ENCODE measurements at regions not wholly inside any gene's neighbourhood (a gene's known extent, or its start where the extent isn't known, plus 50 kb on each side); places are given as distances from the start of the nearest gene placed in this dataset.

DNA sequence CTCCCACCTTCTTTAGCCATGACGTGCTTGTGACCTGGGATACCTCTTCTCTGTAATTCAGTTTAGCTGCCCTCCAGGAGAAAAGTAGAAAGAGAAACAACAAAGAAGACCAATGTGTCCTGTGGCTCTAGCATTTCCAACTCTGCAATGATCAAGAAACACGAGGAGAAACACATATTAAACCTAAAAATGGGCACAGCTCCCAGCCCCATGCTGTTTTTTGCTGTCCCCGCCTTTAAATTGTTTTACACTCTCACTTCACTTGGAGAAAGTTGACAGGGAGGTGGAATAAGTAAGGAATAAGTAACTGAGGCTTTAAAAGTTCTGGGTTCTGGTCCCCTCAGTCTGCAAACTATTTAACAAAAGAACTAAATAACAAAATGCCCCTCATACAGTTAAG, 390.6 kb downstream of the TNS1 start (continued):
- TF ChIP-seq, protein P1, sequence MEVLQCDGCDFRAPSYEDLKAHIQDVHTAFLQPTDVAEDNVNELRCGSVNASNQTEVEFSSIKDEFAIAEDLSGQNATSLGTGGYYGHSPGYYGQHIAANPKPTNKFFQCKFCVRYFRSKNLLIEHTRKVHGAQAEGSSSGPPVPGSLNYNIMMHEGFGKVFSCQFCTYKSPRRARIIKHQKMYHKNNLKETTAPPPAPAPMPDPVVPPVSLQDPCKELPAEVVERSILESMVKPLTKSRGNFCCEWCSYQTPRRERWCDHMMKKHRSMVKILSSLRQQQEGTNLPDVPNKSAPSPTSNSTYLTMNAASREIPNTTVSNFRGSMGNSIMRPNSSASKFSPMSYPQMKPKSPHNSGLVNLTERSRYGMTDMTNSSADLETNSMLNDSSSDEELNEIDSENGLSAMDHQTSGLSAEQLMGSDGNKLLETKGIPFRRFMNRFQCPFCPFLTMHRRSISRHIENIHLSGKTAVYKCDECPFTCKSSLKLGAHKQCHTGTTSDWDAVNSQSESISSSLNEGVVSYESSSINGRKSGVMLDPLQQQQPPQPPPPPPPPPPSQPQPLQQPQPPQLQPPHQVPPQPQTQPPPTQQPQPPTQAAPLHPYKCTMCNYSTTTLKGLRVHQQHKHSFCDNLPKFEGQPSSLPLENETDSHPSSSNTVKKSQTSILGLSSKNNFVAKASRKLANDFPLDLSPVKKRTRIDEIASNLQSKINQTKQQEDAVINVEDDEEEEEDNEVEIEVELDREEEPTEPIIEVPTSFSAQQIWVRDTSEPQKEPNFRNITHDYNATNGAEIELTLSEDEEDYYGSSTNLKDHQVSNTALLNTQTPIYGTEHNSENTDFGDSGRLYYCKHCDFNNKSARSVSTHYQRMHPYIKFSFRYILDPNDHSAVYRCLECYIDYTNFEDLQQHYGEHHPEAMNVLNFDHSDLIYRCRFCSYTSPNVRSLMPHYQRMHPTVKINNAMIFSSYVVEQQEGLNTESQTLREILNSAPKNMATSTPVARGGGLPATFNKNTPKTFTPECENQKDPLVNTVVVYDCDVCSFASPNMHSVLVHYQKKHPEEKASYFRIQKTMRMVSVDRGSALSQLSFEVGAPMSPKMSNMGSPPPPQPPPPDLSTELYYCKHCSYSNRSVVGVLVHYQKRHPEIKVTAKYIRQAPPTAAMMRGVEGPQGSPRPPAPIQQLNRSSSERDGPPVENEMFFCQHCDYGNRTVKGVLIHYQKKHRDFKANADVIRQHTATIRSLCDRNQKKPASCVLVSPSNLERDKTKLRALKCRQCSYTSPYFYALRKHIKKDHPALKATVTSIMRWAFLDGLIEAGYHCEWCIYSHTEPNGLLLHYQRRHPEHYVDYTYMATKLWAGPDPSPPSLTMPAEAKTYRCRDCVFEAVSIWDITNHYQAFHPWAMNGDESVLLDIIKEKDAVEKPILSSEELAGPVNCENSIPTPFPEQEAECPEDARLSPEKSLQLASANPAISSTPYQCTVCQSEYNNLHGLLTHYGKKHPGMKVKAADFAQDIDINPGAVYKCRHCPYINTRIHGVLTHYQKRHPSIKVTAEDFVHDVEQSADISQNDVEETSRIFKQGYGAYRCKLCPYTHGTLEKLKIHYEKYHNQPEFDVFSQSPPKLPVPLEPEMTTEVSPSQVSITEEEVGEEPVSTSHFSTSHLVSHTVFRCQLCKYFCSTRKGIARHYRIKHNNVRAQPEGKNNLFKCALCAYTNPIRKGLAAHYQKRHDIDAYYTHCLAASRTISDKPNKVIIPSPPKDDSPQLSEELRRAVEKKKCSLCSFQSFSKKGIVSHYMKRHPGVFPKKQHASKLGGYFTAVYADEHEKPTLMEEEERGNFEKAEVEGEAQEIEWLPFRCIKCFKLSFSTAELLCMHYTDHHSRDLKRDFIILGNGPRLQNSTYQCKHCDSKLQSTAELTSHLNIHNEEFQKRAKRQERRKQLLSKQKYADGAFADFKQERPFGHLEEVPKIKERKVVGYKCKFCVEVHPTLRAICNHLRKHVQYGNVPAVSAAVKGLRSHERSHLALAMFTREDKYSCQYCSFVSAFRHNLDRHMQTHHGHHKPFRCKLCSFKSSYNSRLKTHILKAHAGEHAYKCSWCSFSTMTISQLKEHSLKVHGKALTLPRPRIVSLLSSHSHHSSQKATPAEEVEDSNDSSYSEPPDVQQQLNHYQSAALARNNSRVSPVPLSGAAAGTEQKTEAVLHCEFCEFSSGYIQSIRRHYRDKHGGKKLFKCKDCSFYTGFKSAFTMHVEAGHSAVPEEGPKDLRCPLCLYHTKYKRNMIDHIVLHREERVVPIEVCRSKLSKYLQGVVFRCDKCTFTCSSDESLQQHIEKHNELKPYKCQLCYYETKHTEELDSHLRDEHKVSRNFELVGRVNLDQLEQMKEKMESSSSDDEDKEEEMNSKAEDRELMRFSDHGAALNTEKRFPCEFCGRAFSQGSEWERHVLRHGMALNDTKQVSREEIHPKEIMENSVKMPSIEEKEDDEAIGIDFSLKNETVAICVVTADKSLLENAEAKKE (CRISPR knock-in tag; IDR thresholded peaks at IDR 0.05), result no peak

DNA sequence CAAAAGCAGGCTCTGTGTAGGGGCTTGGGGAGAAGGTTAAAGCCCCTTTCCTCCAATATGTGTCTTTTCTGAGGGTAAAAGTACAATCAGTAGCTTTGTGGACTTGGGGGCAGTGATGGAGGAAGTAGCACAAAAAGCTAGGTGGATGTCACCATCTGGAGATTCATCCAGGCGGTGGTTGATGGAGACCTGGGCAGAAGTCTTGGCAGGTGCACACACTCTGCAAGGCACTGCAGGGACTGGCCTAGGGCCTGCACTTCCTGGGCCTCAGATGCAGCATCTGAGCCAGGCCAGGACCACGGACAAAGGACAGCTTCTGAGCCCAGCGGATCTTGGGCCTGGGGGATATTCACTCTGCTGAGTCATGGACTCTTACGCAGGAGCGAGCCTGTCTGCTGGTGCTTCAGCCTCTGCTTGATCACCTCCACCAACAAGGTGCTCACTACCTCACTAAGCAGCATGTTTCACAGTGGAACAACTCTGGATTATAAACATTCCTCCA, 391.1 kb downstream of the TNS1 start:
- no peaks in the 10 kb centered on the region for H3K79me2 ChIP-seq (replicated peaks; ENCODE audit: insufficient read depth)
- no peaks in the 10 kb centered on the region for H3K4me1 ChIP-seq (ENCODE audit: insufficient read depth)
- no peak overlapping the region for H2AFZ ChIP-seq
- no peak for DNase-seq (ENCODE audit: low spot score)
- H3K36me3 ChIP-seq (ENCODE audit: insufficient read depth), result no peaks in the 10 kb centered on the region
- no peak overlapping the region for H3K27ac Mint-ChIP-seq
- H3K4me3 ChIP-seq, result no peak overlapping the region
- no peaks in the 10 kb centered on the region for H3K36me3 Mint-ChIP-seq (ENCODE audit: low read depth)
- no peak overlapping the region for H3K27ac ChIP-seq (ENCODE audit: low read depth)
- H3K27me3 ChIP-seq (ENCODE audit: insufficient read depth), result no peaks in the 10 kb centered on the region
- H3K4me2 ChIP-seq, result no peak overlapping the region
- no peaks in the 10 kb centered on the region for H3K9me3 Mint-ChIP-seq
- no peak overlapping the region for H3K4me3 Mint-ChIP-seq
- peak; percentile 45; the same call in 2 of the 3 replicates for ATAC-seq
- no peaks in the 10 kb centered on the region; the same call in 1 of the 2 replicates for H3K9me2 ChIP-seq (ENCODE audit: insufficient read depth)
- TF ChIP-seq, protein P2, sequence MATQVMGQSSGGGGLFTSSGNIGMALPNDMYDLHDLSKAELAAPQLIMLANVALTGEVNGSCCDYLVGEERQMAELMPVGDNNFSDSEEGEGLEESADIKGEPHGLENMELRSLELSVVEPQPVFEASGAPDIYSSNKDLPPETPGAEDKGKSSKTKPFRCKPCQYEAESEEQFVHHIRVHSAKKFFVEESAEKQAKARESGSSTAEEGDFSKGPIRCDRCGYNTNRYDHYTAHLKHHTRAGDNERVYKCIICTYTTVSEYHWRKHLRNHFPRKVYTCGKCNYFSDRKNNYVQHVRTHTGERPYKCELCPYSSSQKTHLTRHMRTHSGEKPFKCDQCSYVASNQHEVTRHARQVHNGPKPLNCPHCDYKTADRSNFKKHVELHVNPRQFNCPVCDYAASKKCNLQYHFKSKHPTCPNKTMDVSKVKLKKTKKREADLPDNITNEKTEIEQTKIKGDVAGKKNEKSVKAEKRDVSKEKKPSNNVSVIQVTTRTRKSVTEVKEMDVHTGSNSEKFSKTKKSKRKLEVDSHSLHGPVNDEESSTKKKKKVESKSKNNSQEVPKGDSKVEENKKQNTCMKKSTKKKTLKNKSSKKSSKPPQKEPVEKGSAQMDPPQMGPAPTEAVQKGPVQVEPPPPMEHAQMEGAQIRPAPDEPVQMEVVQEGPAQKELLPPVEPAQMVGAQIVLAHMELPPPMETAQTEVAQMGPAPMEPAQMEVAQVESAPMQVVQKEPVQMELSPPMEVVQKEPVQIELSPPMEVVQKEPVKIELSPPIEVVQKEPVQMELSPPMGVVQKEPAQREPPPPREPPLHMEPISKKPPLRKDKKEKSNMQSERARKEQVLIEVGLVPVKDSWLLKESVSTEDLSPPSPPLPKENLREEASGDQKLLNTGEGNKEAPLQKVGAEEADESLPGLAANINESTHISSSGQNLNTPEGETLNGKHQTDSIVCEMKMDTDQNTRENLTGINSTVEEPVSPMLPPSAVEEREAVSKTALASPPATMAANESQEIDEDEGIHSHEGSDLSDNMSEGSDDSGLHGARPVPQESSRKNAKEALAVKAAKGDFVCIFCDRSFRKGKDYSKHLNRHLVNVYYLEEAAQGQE (IDR thresholded peaks at IDR 0.05; ENCODE audit: unreplicated experiment), result peak; percentile 37
- TF ChIP-seq EZH2 (IDR thresholded peaks at IDR 0.05; ENCODE audit: low read depth, unreplicated experiment), result no peak
- no peaks in the 10 kb centered on the region for H4K20me1 ChIP-seq (replicated peaks; ENCODE audit: insufficient read depth)
- H3K4me1 Mint-ChIP-seq, result peaks cover 13% of the 10 kb centered on the region; the same call in 2 of the 3 replicates
- peaks cover 8% of the 10 kb centered on the region for H3K27me3 Mint-ChIP-seq (ENCODE audit: insufficient read depth, low read depth, poor library complexity)
- no peaks in the 10 kb centered on the region for H3F3A ChIP-seq (replicated peaks; ENCODE audit: low read depth)
